Epithelial cell of proximal tubule (primary cell): ENCODE measurements at regions not wholly inside any gene's neighbourhood (a gene's known extent, or its start where the extent isn't known, plus 50 kb on each side); places are given as distances from the start of the nearest gene placed in this dataset.

Experiments
- DNase-seq: peaks from one replicate; pipeline ENCODE4 v3.0.0-alpha.2; 2011; ENCODE audit warnings: low read depth
- H3K4me3 ChIP-seq: 2 replicates; pipeline ENCODE4 v1.5.1; 2011; ENCODE audit warnings: low read depth, mild to moderate bottlenecking, low read length
- TF ChIP-seq, protein P1 (sequence below): conservative IDR thresholded peaks from 2 replicates; pipeline ENCODE4 v1.5.1; 2012; ENCODE audit warnings: low read depth, mild to moderate bottlenecking, low read length

DNA sequence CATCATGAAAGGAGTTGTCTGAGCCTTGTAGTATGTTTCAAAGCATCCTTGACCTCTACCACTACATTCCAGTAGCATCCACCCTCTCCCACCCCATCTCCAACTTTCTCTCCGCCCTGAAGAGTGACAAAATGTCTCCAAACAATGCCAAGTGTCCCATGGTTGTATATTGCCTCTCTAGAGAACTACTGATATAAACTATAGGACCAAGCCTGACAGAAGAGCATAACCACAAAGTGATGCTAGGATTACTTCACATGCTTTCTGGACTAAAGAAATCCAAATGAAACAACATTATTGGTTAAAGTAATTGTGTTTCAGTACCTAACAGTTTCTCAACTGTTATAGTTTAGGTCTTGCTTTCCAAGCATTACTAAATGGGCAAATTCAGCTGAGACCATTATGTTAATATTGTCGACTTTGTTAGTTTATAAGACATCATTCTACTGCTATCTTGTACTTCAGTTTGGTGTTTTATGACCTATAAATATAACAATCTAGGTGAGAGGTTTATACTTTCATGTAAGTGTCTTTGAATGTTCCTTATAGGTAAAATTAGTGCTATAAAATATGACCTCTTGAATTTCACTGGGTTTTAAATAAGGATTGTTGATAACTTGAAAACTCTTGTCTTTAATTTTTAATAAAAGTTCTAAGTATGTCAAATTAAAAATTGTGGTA lies 117.4 kb downstream of the SUCNR1 start:
- TF ChIP-seq, protein P1, sequence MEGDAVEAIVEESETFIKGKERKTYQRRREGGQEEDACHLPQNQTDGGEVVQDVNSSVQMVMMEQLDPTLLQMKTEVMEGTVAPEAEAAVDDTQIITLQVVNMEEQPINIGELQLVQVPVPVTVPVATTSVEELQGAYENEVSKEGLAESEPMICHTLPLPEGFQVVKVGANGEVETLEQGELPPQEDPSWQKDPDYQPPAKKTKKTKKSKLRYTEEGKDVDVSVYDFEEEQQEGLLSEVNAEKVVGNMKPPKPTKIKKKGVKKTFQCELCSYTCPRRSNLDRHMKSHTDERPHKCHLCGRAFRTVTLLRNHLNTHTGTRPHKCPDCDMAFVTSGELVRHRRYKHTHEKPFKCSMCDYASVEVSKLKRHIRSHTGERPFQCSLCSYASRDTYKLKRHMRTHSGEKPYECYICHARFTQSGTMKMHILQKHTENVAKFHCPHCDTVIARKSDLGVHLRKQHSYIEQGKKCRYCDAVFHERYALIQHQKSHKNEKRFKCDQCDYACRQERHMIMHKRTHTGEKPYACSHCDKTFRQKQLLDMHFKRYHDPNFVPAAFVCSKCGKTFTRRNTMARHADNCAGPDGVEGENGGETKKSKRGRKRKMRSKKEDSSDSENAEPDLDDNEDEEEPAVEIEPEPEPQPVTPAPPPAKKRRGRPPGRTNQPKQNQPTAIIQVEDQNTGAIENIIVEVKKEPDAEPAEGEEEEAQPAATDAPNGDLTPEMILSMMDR = no peak
- H3K4me3 ChIP-seq = no peak overlapping the region
- DNase-seq = no peak

DNA sequence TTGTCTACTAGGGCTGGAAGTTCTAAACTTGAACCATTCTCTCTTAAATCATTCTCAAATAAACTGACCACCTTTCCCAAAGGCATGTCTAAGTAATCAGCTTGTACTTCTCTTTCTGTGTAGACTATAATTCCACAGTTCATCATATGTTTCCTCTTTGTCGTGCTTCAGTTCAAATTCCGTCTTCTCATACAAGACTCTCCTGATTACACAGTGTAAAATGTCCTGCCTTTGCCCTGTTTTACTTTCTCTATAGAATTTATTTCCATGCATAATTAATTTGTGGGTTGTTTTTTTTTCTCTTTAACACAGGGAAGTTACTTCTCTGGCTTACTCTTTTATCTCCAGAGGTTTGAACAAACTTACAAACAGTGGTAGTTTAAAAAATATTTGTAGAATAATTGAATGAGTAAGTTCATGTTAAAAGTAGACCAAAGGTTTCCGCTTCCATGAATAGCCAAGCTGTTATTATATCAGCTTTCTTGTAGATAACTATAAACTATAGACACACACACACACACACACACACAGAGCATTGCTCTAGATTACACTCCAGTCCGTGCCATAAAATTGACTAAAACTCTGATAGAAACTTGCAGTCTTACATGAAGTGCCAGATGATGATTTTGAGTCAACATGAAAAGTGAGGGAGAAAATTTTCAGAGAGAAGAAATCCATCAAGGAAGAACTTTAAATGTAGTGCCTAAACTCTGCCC lies 119.0 kb downstream of the SUCNR1 start:
- H3K4me3 ChIP-seq = no peak overlapping the region
- no peak for DNase-seq
- TF ChIP-seq, protein P1 = no peak

DNA sequence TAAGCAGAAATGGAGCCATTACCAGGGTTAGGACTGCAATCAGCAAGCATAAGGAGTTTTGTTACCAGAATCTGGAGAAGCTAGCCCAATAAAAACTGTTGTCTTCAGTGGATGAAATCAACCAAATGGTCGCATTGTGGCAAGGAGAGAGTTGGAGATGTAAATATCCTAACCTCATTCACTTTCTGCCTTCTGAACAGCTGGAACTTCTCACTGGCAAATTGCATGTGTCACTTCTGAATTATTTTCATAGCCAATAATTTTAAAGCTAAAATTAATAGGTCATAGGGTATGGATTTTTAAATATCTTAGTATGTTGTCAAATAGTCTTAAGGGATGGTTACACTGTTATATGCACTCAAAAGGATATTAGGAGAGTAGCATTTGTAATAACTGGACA lies 121.6 kb downstream of the SUCNR1 start:
- DNase-seq = no peak
- TF ChIP-seq, protein P1 = no peak
- no peak overlapping the region for H3K4me3 ChIP-seq

DNA sequence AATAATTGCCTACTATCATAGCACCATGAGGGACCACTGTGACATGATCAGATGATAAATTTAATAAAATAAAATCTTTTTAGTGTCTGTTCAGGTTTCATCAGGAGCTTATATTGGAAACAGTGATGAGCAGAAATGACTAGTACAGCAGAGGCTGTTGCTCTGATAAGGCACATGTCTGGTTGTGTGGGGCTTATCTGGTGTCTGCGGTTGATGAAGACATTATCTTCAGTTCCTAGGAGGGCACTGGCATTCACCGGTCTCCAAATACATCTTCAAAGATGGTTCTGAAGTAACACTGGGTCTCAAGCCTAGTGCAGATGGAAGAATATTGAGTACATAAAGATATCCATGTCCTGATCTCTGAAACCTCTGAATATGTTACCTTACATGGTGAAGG lies 125.3 kb downstream of the SUCNR1 start:
- TF ChIP-seq, protein P1 = no peak
- H3K4me3 ChIP-seq = no peak overlapping the region
- no peak for DNase-seq

DNA sequence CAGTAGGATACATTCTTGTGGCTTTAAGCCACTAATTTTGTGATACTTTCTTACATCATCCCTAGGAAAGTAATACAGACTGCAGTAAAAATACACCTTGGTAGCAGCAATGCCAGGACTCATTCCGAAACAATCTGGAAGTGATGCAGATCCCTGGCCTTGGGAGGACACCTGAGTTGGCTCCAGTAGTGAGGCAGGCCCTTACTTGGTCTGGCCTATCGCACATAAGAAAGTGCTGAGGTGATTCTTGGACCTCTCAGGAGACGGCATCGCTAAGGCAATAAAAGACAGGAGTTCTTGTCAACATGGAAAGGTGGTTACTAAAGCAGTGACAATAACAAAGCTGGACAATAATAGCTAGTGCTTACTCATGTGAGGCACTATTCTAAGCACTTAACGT lies 126.5 kb downstream of the SUCNR1 start:
- TF ChIP-seq, protein P1 = no peak
- DNase-seq = no peak

DNA sequence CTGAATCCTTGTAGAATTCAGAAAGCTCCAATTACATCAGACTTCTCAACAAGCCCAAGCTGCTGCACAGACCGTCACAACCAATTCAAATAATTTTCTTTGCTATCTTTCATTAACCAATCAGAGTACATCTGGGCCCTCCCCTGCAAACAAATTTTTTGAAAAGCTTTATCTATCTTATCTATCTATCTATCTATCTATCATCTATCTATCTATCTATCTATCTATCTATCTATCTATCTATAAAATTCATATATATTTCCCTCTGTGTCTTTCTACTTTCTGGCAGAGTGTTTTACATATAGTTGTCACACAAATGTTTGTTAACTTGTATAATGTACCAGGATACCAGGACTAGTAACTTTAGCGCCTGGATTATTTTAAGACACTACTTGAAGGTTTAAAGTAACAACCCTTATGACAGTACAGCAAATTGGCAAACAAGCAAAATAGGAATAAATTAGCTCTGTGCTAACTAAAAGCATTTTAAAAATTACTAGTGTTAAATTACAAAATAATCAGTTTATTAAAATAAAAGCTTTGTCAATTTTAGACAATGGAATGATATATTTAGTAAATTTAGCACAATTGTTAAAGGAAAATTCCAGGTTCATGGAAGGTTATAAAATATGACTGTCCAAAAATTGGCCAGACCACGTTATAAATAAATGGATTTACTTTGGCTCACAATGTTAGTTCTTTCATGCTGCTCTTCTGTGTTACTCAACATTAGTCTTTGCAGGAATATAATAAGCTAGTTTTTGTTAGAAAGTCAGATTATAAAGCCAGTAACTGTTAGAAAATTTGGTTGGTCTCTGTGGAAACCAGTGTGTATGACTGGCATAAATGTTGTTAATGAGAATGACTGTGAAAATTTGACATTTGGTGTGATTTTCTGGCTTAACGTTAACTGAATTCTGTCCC lies 138.6 kb downstream of the SUCNR1 start:
- TF ChIP-seq, protein P1 = no peak
- no peak overlapping the region for H3K4me3 ChIP-seq
- DNase-seq = no peak

More for the DNA sequence above, 126.5 kb downstream of the SUCNR1 start:
- no peak overlapping the region for H3K4me3 ChIP-seq
